Smooth muscle cell (in vitro differentiated cells): ENCODE measurements at regions not wholly inside any gene's neighbourhood (a gene's known extent, or its start where the extent isn't known, plus 50 kb on each side); places are given as distances from the start of the nearest gene placed in this dataset.

Experiments
- DNase-seq: peaks from one replicate; lab custom pipeline; 2025; ENCODE audit not compliant: unreplicated experiment; lab: John Stamatoyannopoulos, UW
- H2AFZ ChIP-seq: fragments of 200-600 bp; sonication (generic); 2 replicates; pipeline ENCODE4 v1.6.0; 2016; ENCODE audit warnings: antibody characterized with exemption, low read depth, mild to moderate bottlenecking
- H3F3A ChIP-seq: fragments of 200-600 bp; sonication (generic); 2 replicates; pipeline ENCODE4 v1.6.0; 2017; ENCODE audit warnings: antibody characterized with exemption, low read depth
- H3K27ac ChIP-seq: fragments of 200-600 bp; sonication (generic); 2 replicates; pipeline ENCODE4 v1.5.1; 2016; ENCODE audit warnings: low read depth, mild to moderate bottlenecking
- H3K27me3 ChIP-seq: fragments of 200-600 bp; sonication (generic); 2 replicates; pipeline ENCODE4 v1.6.1; 2016; ENCODE audit warnings: low read depth, mild to moderate bottlenecking
- H3K36me3 ChIP-seq: fragments of 200-600 bp; sonication (generic); 2 replicates; pipeline ENCODE4 v1.5.1; 2016; ENCODE audit warnings: low read depth
- H3K4me1 ChIP-seq: fragments of 200-600 bp; sonication (generic); 2 replicates; pipeline ENCODE4 v1.5.1; 2016; ENCODE audit warnings: low read depth
- H3K4me2 ChIP-seq: fragments of 200-600 bp; sonication (generic); 2 replicates; pipeline ENCODE4 v1.6.0; 2016; ENCODE audit warnings: mild to moderate bottlenecking
- H3K4me3 ChIP-seq: fragments of 200-600 bp; sonication (generic); 2 replicates; pipeline ENCODE4 v1.5.1; 2016; ENCODE audit warnings: mild to moderate bottlenecking
- H3K79me2 ChIP-seq: fragments of 200-600 bp; sonication (generic); 2 replicates; pipeline ENCODE4 v1.6.0; 2016; ENCODE audit warnings: low read depth, mild to moderate bottlenecking
- H3K9ac ChIP-seq: fragments of 200-600 bp; sonication (generic); 2 replicates; pipeline ENCODE4 v1.6.0; 2016; ENCODE audit warnings: low read depth
- H3K9me3 ChIP-seq: fragments of 200-600 bp; sonication (generic); replicated peaks from 2 replicates; pipeline ENCODE4 v1.5.1; 2016; ENCODE audit warnings: low read depth
- H4K20me1 ChIP-seq: fragments of 200-600 bp; sonication (generic); 2 replicates; pipeline ENCODE4 v1.6.0; 2016; ENCODE audit warnings: low read depth
- WGBS: methylation state at CpG from one replicate; pipeline ENCODE4 v1.1.7; 2016; ENCODE audit warnings: low lambda C conversion rate; 5-methylcytosine and 5-hydroxymethylcytosine counted together
- TF ChIP-seq, protein P1 (sequence below): fragments of 200-600 bp; sonication (generic); IDR thresholded peaks from 2 replicates; pipeline ENCODE4 v1.5.1; 2017; ENCODE audit warnings: borderline replicate concordance, mild to moderate bottlenecking, antibody characterized with exemption; ENCODE audit not compliant: insufficient read depth, poor library complexity, severe bottlenecking

DNA sequence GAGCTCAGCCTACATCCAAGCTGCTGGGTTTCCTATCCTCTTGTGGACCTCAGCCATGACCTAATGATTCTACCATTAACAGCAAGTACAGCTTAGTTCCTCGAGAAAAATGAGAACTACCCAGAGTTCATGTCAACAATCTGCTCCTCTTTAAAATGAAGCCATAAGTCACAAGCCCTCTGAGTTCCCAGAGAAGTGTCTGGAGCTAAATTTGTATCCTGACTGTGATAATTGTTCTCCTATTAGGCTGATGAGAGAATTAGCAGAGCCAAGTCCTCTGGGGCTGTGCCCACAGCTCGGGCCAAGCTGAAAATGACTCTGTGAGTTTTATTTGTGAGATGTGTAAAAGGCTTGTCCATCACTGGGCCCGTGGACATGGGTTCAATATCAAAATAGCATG, 145.1 kb upstream of the SMIM23 start:
- Histone ChIP-seq H3K36me3 (no peaks in the 10 kb centered on the region), H3K4me2 (no peak overlapping the region), H3K27ac (no peak overlapping the region), H3K9me3 (no peaks in the 10 kb centered on the region), H3K4me1 (no peaks in the 10 kb centered on the region), H3K27me3 (peaks cover 4% of the 10 kb centered on the region), H3K9ac (no peak overlapping the region), H3F3A (peaks cover 4% of the 10 kb centered on the region), H3K79me2 (no peaks in the 10 kb centered on the region), H4K20me1 (no peaks in the 10 kb centered on the region), H2AFZ (no peak overlapping the region), H3K4me3 (no peak overlapping the region)
- DNase-seq = no peak
- 58% methylated on average over 3 of the region's 3 CpGs for WGBS
- TF ChIP-seq, protein P1, sequence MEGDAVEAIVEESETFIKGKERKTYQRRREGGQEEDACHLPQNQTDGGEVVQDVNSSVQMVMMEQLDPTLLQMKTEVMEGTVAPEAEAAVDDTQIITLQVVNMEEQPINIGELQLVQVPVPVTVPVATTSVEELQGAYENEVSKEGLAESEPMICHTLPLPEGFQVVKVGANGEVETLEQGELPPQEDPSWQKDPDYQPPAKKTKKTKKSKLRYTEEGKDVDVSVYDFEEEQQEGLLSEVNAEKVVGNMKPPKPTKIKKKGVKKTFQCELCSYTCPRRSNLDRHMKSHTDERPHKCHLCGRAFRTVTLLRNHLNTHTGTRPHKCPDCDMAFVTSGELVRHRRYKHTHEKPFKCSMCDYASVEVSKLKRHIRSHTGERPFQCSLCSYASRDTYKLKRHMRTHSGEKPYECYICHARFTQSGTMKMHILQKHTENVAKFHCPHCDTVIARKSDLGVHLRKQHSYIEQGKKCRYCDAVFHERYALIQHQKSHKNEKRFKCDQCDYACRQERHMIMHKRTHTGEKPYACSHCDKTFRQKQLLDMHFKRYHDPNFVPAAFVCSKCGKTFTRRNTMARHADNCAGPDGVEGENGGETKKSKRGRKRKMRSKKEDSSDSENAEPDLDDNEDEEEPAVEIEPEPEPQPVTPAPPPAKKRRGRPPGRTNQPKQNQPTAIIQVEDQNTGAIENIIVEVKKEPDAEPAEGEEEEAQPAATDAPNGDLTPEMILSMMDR = no peak

- Histone ChIP-seq H3K4me1 (no peaks in the 10 kb centered on the region), H3K27ac (no peak overlapping the region), H3K9ac (no peak overlapping the region), H4K20me1 (no peaks in the 10 kb centered on the region), H3K36me3 (no peaks in the 10 kb centered on the region), H3K9me3 (no peaks in the 10 kb centered on the region), H2AFZ (no peak overlapping the region), H3K79me2 (no peaks in the 10 kb centered on the region), H3K4me2 (no peak overlapping the region), H3F3A (peaks cover 4% of the 10 kb centered on the region), H3K4me3 (no peak overlapping the region), H3K27me3 (peaks cover 4% of the 10 kb centered on the region)
- TF ChIP-seq, protein P1 = no peak
- no peak for DNase-seq
Measured at GRCh38 chr5:171641891-171642290, 143.7 kb upstream of the SMIM23 start.

DNA sequence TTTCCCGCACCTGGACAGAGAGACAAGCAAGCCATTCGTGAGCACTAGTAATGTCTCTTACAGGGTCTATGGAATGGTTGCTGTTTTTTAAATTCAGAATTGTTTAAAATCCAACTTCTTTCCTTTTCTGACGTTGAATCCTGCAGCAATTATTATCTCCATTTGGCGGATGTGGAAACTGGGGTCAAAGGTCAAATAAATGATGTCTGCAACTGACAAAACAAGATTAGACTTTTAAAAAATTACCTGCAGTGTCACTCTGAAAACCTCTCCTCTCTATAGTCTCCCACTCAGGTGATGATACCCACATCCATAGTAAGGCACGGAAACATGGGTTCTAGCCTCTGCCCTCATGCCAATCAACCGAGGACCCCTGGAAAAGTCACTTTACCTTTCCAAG, 142.7 kb upstream of the SMIM23 start:
- H4K20me1 ChIP-seq = no peaks in the 10 kb centered on the region
- TF ChIP-seq, protein P1 = no peak
- H3K4me3 ChIP-seq = no peak overlapping the region
- H3K27me3 ChIP-seq = peaks cover 4% of the 10 kb centered on the region
- H3F3A ChIP-seq = peaks cover 4% of the 10 kb centered on the region
- no peak overlapping the region for H3K4me2 ChIP-seq
- 92% methylated on average over 6 of the region's 6 CpGs for WGBS
- no peaks in the 10 kb centered on the region for H3K36me3 ChIP-seq
- no peaks in the 10 kb centered on the region for H3K9me3 ChIP-seq
- H3K27ac ChIP-seq = no peak overlapping the region
- H3K9ac ChIP-seq = no peak overlapping the region
- no peak for DNase-seq
- H3K4me1 ChIP-seq = no peaks in the 10 kb centered on the region
- no peak overlapping the region for H2AFZ ChIP-seq
- H3K79me2 ChIP-seq = no peaks in the 10 kb centered on the region

GRCh38 chr5:171644536-171644935, 141.1 kb upstream of the SMIM23 start:
- no peak for DNase-seq

More at GRCh38 chr5:171644536-171644935, 141.1 kb upstream of the SMIM23 start:
- Histone ChIP-seq H3K9ac (no peak overlapping the region), H3K4me1 (no peaks in the 10 kb centered on the region), H3K27ac (no peak overlapping the region), H4K20me1 (no peaks in the 10 kb centered on the region), H3F3A (peaks cover 4% of the 10 kb centered on the region), H3K4me2 (no peak overlapping the region), H3K27me3 (peaks cover 4% of the 10 kb centered on the region), H3K36me3 (no peaks in the 10 kb centered on the region), H3K79me2 (no peaks in the 10 kb centered on the region), H3K4me3 (no peak overlapping the region), H2AFZ (no peak overlapping the region), H3K9me3 (no peaks in the 10 kb centered on the region)
- 85% methylated on average over 7 of the region's 10 CpGs for WGBS
- TF ChIP-seq, protein P1 = no peak
